Transverse colon (tissue), 4 donors: ENCODE measurements at regions not wholly inside any gene's neighbourhood (a gene's known extent, or its start where the extent isn't known, plus 50 kb on each side); places are given as distances from the start of the nearest gene placed in this dataset.

Source experiments
- DNase-seq: peaks from one replicate; pipeline ENCODE4 v3.0.0-alpha.2; 2019
- H3K27ac ChIP-seq, 4 donors: fragments of 200-600 bp; sonication (generic); 2 replicates each; pipeline ENCODE4 v1.5.1; 2016 to 2018; ENCODE audit warnings: inconsistent platforms in 4 of 4
- H3K27me3 ChIP-seq: fragments of 200-600 bp; sonication (generic); 2 replicates; pipeline ENCODE4 v1.5.1; 2017; ENCODE audit warnings: inconsistent platforms
- H3K36me3 ChIP-seq, 4 donors: fragments of 200-600 bp; sonication (generic); 2 replicates each; pipeline ENCODE4 v1.5.1; 2017 to 2019; ENCODE audit warnings: inconsistent platforms in 4 of 4
- H3K4me1 ChIP-seq, 4 donors: fragments of 200-600 bp; sonication (generic); 2 replicates each; pipeline ENCODE4 v1.5.1; 2017 to 2020; ENCODE audit warnings: inconsistent platforms in 4 of 4
- H3K4me3 ChIP-seq, 4 donors: fragments of 200-600 bp; sonication (generic); 1 replicate in 1 of 4; 2 replicates in 3 of 4; pipeline versions ENCODE4 v1.5.1 to v1.6.1; 2017 to 2019; ENCODE audit warnings: inconsistent platforms in 4 of 4
- H3K9me3 ChIP-seq, 2 donors: fragments of 200-600 bp; sonication (generic); 2 replicates each; pipeline ENCODE4 v1.5.1; 2017 to 2019; ENCODE audit warnings: inconsistent platforms in 2 of 2
- CTCF ChIP-seq, 5 experiments: fragments of 200-600 bp in 3 of 5; fragments of 450-650 bp in 2 of 5; sonication (generic) in 3 of 5; IDR thresholded peaks; 1 replicate in 2 of 5; 2 replicates in 3 of 5; pipeline ENCODE4 v1.5.1; 2016 to 2017; ENCODE audit warnings: antibody characterized with exemption in 5 of 5, inconsistent platforms in 3 of 5, mild to moderate bottlenecking in 2 of 5, moderate library complexity in 1 of 5
- EP300 ChIP-seq: sonication (generic); formaldehyde crosslinking; IDR thresholded peaks from one replicate; pipeline ENCODE4 v1.6.1; 2017; ENCODE audit warnings: antibody characterized with exemption, low read depth
- POLR2A ChIP-seq: fragments of 450-650 bp; IDR thresholded peaks from one replicate; pipeline ENCODE4 v1.6.1; 2016; ENCODE audit warnings: antibody characterized with exemption, mild to moderate bottlenecking, moderate library complexity
- POLR2AphosphoS5 ChIP-seq, 3 donors: sonication (generic); formaldehyde crosslinking; IDR thresholded peaks; one replicate each; pipeline ENCODE4 v1.6.1; 2016; ENCODE audit warnings: antibody characterized with exemption in 3 of 3
- WGBS, 2 donors: methylation state at CpG; one replicate each; pipeline ENCODE4 v1.1.5; 2018; ENCODE audit warnings: low coverage in 1 of 2; 5-methylcytosine and 5-hydroxymethylcytosine counted together
- in situ Hi-C, 4 donors: fragments of 200-750 bp; cut with MboI; loops; one replicate each; pipeline versions ENCODE4 v1.15.0 to v1.15.1; 2017; ENCODE audit warnings: low sequenced_read_pairs in 3 of 4, low pct_ligation_motif_present in 1 of 4, low pct_unique_long_range_greater_than_20kb in 1 of 4
- intact Hi-C: fragments of 100-400 bp; cut with DNase I; formaldehyde crosslinking; loops from one replicate; pipeline ENCODE4 v1.15.1; 2023; ENCODE audit warnings: low total_unique reads

- no peaks in the 10 kb centered on the region for H3K9me3 ChIP-seq
- H3K4me1 ChIP-seq, result no peaks in the 10 kb centered on the region
- H3K36me3 ChIP-seq, result no peaks in the 10 kb centered on the region
- WGBS, 2 donors, result 57% methylated on average over 2 of the region's 2 CpGs; no CpG with 5 or more reads in 1 of the 2 donors
- intact Hi-C loops (no loop called here), in situ Hi-C loops (no loop called here)
- no peak for TF ChIP-seq EP300
- TF ChIP-seq POLR2A, result no peak
- no peak for TF ChIP-seq POLR2AphosphoS5 (IDR thresholded peaks at IDR 0.05)
- no peak for TF ChIP-seq CTCF (IDR thresholded peaks at IDR 0.05)
- H3K4me3 ChIP-seq, result no peak overlapping the region
- DNase-seq, result no peak
- H3K27ac ChIP-seq, result no peak overlapping the region
- H3K27me3 ChIP-seq, result no peaks in the 10 kb centered on the region
Observed at GRCh38 chrX:42585842-42586621, 191.9 kb downstream of the PPP1R2C start.

- H3K27me3 ChIP-seq, result no peaks in the 10 kb centered on the region
- DNase-seq, result no peak
- intact Hi-C loops, result no loop called here
- no peaks in the 10 kb centered on the region for H3K9me3 ChIP-seq
- H3K36me3 ChIP-seq, result no peaks in the 10 kb centered on the region
- H3K4me3 ChIP-seq, result no peak overlapping the region
- H3K27ac ChIP-seq, result peak overlapping the region in 1 of 4 donors; percentile 12
- no peaks in the 10 kb centered on the region for H3K4me1 ChIP-seq
- in situ Hi-C loops, result no loop called here
- no peak for TF ChIP-seq POLR2A
- TF ChIP-seq CTCF (IDR thresholded peaks at IDR 0.05), result no peak
- no peak for TF ChIP-seq POLR2AphosphoS5 (IDR thresholded peaks at IDR 0.05)
- no peak for TF ChIP-seq EP300
- WGBS, 2 donors, result 61% methylated on average over 3 of the region's 3 CpGs; no CpG with 5 or more reads in 1 of the 2 donors
Observed at GRCh38 chrX:42577936-42578470, 200.0 kb downstream of the PPP1R2C start.

GRCh38 chrX:42567268-42567667, 210.7 kb downstream of the PPP1R2C start:
- Histone ChIP-seq H3K4me3 (no peak overlapping the region), H3K27me3 (no peaks in the 10 kb centered on the region), H3K9me3 (no peaks in the 10 kb centered on the region), H3K27ac (no peak overlapping the region), H3K4me1 (no peaks in the 10 kb centered on the region), H3K36me3 (no peaks in the 10 kb centered on the region)
- in situ Hi-C loops, result no loop called here
- TF ChIP-seq POLR2A, result no peak
- TF ChIP-seq CTCF (IDR thresholded peaks at IDR 0.05), result no peak
- TF ChIP-seq POLR2AphosphoS5 (IDR thresholded peaks at IDR 0.05), result no peak
- no peak for TF ChIP-seq EP300
- intact Hi-C loops, result no loop called here
- WGBS, 2 donors, result 56 to 57% methylated on average over 1 of the region's 1 CpG
- no peak for DNase-seq

GRCh38 chrX:42565739-42566138, 212.2 kb downstream of the PPP1R2C start:
- in situ Hi-C loops, result no loop called here

More at GRCh38 chrX:42565739-42566138, 212.2 kb downstream of the PPP1R2C start:
- intact Hi-C loops, result no loop called here
- TF ChIP-seq CTCF (IDR thresholded peaks at IDR 0.05) (no peak), EP300 (no peak), POLR2AphosphoS5 (IDR thresholded peaks at IDR 0.05) (no peak), POLR2A (no peak)
- DNase-seq, result no peak
- no peak overlapping the region for H3K4me3 ChIP-seq
- no peaks in the 10 kb centered on the region for H3K4me1 ChIP-seq
- 60 to 69% methylated on average over 1 to 2 of the region's 2 CpGs for WGBS, 2 donors
- no peaks in the 10 kb centered on the region for H3K9me3 ChIP-seq
- H3K36me3 ChIP-seq, result no peaks in the 10 kb centered on the region
- H3K27ac ChIP-seq, result no peak overlapping the region
- no peaks in the 10 kb centered on the region for H3K27me3 ChIP-seq
